GM19438 (cell line): ENCODE measurements at regions not wholly inside any gene's neighbourhood (a gene's known extent, or its start where the extent isn't known, plus 50 kb on each side); places are given as distances from the start of the nearest gene placed in this dataset.

ENCODE experiments used
- ATAC-seq: cut with Tn5 transposase; IDR thresholded peaks from one replicate; pipeline ENCODE4 v1.9.1; 2021; ENCODE audit warnings: low read depth; ENCODE audit not compliant: unreplicated experiment

GRCh38 chr17:33806631-33807030 is 448.5 kb upstream of the CCL2 start:
- no peak for ATAC-seq

- no peak for ATAC-seq
Observed at GRCh38 chr17:33809748-33810147, 445.3 kb upstream of the CCL2 start.

- no peak for ATAC-seq
Observed at GRCh38 chr17:33811004-33811760, 443.9 kb upstream of the CCL2 start.

- ATAC-seq = no peak
Observed at GRCh38 chr17:33811984-33812577, 443.0 kb upstream of the CCL2 start.

GRCh38 chr17:33814852-33815251 is 440.2 kb upstream of the CCL2 start:
- ATAC-seq = no peak

- no peak for ATAC-seq
Observed at GRCh38 chr17:33816036-33816435, 439.0 kb upstream of the CCL2 start.

- no peak for ATAC-seq
Observed at GRCh38 chr17:33816842-33817617, 438.1 kb upstream of the CCL2 start.

- no peak for ATAC-seq
Observed at GRCh38 chr17:33819539-33819938, 435.5 kb upstream of the CCL2 start.

- no peak for ATAC-seq
Observed at GRCh38 chr17:33832262-33832661, 422.8 kb upstream of the CCL2 start.

GRCh38 chr17:33837281-33837680 is 417.8 kb upstream of the CCL2 start:
- no peak for ATAC-seq

- ATAC-seq = no peak
Observed at GRCh38 chr17:33838281-33838680, 416.8 kb upstream of the CCL2 start.

GRCh38 chr17:33847900-33848299 is 407.2 kb upstream of the CCL2 start:
- ATAC-seq = no peak

- ATAC-seq = no peak
Observed at GRCh38 chr17:33848433-33848832, 406.7 kb upstream of the CCL2 start.

- no peak for ATAC-seq
Observed at GRCh38 chr17:33854596-33854995, 400.5 kb upstream of the CCL2 start.

- no peak for ATAC-seq
Observed at GRCh38 chr17:33858121-33858520, 397.0 kb upstream of the CCL2 start.

GRCh38 chr17:33858682-33859081 is 396.4 kb upstream of the CCL2 start:
- ATAC-seq = no peak

- ATAC-seq = no peak
Observed at GRCh38 chr17:33862772-33863602, 392.1 kb upstream of the CCL2 start.

- no peak for ATAC-seq
Observed at GRCh38 chr17:33864758-33865229, 390.3 kb upstream of the CCL2 start.

GRCh38 chr17:33868899-33869298 is 386.2 kb upstream of the CCL2 start:
- no peak for ATAC-seq

GRCh38 chr17:33870936-33871335 is 384.1 kb upstream of the CCL2 start:
- no peak for ATAC-seq
